ENCODE measurements at regions not wholly inside any gene's neighbourhood (a gene's known extent, or its start where the extent isn't known, plus 50 kb on each side); places are given as distances from the start of the nearest gene placed in this dataset.

DNA sequence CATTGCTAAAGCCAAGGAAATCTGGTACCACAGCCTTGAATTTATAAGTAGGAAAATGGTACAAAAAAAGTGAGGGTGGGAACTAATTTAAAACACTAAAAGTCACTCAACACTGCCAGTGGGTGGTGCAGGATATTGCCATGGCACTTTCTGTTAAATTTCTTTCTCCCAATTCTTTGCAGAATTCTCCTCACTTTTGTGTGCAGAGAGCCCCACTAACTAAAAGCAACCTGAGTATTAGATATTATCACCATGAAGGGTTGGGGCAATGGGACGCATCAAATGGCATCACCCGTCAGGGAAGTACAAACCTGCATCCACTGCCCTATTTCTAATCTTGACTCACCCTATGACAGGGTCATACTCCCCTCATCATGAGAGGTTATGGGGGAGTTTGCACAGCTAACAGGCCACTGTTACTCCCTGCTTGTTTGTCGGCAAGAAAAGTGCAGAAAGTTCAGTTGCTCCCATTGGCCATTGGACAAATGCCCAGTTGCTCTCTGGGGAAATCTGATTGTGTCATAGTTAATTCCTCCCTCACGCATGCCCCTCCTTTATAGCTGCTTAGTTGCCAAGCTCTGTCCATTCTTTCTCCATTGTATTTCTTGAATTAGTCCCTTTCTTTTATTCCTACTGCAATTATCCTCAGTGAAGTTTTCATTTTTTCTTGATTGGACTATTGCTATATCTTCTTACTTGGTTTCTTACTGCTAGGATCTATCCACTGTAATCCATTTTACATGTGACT is 93.8 kb upstream of the BLID start:
- no peaks in the 10 kb centered on the region for H3K36me3 ChIP-seq (ENCODE audit: insufficient read depth)
- H3K4me1 ChIP-seq (ENCODE audit: insufficient read depth), result no peaks in the 10 kb centered on the region
- H3K4me3 ChIP-seq (ENCODE audit: low read depth, low read length), result no peak overlapping the region
- 36% methylated on average over 4 of the region's 4 CpGs for WGBS
- no peak overlapping the region for H3K27ac ChIP-seq (ENCODE audit: low read depth)
- peak; percentile 76 for DNase-seq (ENCODE audit: extremely low spot score)

- Histone ChIP-seq H3K27ac (ENCODE audit: low read depth) (no peak overlapping the region), H3K4me1 (ENCODE audit: insufficient read depth) (no peaks in the 10 kb centered on the region), H3K36me3 (ENCODE audit: insufficient read depth) (no peaks in the 10 kb centered on the region), H3K4me3 (ENCODE audit: low read depth, low read length) (no peak overlapping the region)
- 48% methylated on average over 8 of the region's 8 CpGs for WGBS
- no peak for DNase-seq (ENCODE audit: extremely low spot score)
Observed at GRCh38 chr11:122207921-122208764, 92.1 kb upstream of the BLID start.

DNA sequence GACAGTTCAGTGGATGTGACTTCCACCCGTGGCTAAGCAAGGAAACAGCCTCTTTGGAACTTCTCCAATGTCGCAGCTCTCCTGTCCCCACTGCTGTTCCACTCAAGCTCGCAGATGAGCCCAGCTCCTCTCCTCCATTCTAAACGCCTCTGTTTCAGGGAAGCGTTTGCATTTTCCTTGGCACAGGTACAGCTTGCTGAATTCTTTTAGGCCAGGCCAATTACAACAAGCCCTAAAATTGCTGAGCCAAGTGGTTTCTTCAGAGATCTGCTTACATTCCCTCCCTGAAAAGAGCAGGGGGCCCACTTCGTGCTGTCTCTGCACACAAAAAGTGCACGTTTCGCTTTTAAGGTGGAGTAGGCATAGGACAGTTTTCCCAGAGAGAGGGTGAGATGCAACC is 91.5 kb upstream of the BLID start:
- 22% methylated on average over 8 of the region's 8 CpGs for WGBS
- no peak overlapping the region for H3K4me3 ChIP-seq (ENCODE audit: low read depth, low read length)
- no peaks in the 10 kb centered on the region for H3K4me1 ChIP-seq (ENCODE audit: insufficient read depth)
- DNase-seq (ENCODE audit: extremely low spot score), result peak; percentile 80
- H3K27ac ChIP-seq (ENCODE audit: low read depth), result no peak overlapping the region
- no peaks in the 10 kb centered on the region for H3K36me3 ChIP-seq (ENCODE audit: insufficient read depth)

DNA sequence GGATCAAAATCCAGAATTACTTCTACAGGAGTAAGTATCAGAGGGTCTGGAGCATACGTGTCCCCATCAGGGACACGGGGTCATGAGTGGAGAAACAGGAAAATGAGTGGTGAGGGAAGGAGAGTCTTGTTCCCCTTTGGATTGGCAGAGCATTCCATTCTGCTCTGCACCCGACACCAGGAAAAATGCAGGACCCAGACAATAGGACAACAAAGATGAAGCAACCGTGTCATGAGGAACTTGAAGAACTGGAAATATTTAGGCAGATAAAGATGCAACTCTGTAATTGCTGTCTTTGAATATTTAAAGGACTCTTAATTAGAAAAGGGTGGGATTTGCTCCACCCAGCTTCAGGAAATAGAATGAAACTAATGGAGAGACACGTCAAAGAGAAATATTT is 89.0 kb upstream of the BLID start:
- DNase-seq (ENCODE audit: extremely low spot score), result no peak
- 46% methylated on average over 5 of the region's 5 CpGs for WGBS
- Histone ChIP-seq H3K27ac (ENCODE audit: low read depth) (no peak overlapping the region), H3K4me1 (ENCODE audit: insufficient read depth) (no peaks in the 10 kb centered on the region), H3K36me3 (ENCODE audit: insufficient read depth) (no peaks in the 10 kb centered on the region), H3K4me3 (ENCODE audit: low read depth, low read length) (no peak overlapping the region)

- H3K27ac ChIP-seq (ENCODE audit: low read depth), result no peak overlapping the region
- H3K36me3 ChIP-seq (ENCODE audit: insufficient read depth), result no peaks in the 10 kb centered on the region
- no peak overlapping the region for H3K4me3 ChIP-seq (ENCODE audit: low read depth, low read length)
- 60% methylated on average over 5 of the region's 5 CpGs for WGBS
- no peak for DNase-seq (ENCODE audit: extremely low spot score)
- no peaks in the 10 kb centered on the region for H3K4me1 ChIP-seq (ENCODE audit: insufficient read depth)
Observed at GRCh38 chr11:122204206-122204605, 88.2 kb upstream of the BLID start.

DNA sequence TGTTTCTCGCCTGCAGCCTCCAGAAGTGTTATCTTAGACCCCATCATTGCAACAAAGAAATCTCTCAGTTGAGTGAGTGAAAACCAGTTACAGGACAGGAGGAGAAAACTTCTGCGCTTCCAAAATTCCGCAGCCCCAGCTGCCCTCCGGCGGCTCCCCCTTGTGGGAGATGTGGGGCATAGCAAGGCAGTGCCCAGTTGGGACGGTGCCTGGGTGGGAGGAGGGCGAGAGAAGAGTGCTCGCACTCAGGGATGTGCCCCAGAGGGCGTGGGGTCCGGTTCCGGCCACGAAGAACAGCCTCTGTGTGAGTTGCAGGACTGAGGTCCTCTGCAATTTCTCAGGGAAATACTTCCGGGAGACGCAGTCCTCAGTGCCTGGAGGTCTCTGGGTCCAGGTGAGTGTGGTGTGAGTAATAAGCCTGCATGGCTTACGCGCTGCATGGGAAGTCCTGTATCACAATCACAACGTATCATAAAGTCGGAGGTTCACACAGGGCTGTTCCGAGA is 87.0 kb upstream of the BLID start:
- DNase-seq (ENCODE audit: extremely low spot score), result no peak
- no peak overlapping the region for H3K27ac ChIP-seq (ENCODE audit: low read depth)
- 13% methylated on average over 19 of the region's 19 CpGs for WGBS
- H3K36me3 ChIP-seq (ENCODE audit: insufficient read depth), result no peaks in the 10 kb centered on the region
- peak overlapping the region; percentile 35 for H3K4me3 ChIP-seq (ENCODE audit: low read depth, low read length)
- H3K4me1 ChIP-seq (ENCODE audit: insufficient read depth), result no peaks in the 10 kb centered on the region

DNA sequence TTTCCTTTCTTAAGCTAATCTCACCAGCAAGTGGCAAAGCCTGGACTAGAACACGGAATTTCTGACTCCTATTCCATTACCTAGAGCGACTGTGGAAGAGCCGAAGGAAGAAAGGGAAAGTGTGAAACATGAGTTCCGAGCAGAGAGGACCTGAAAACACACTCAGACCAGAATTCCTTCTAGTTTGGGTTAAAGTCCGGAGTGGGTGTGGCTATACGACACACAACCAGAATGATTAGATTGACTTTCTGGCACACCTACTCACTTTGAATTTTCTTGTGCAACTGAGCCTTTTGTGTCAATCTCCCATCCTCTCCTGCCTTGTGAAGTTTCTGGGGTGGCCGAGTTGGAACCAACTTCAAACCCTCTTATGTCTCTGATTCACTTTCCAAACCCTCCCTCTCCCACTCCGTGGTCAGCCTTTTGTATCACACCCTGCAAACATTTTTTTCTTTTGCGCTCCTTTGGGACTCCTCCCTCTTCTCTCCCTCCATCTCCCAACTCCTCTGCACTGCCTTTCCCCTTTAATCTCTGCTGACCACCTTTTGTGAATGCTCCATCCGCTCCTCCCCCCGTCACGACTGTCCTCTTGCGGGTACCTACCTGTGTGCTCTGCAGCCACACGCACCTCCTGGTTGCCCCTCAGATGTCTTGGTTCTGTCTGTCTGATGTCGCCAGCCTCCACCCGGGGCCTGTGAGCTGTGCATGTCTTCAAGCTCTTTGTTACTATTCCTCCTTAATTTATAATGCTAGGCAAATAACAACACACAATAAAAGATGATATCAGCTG is 86.3 kb upstream of the BLID start:
- no peak for DNase-seq (ENCODE audit: extremely low spot score)
- Histone ChIP-seq H3K27ac (ENCODE audit: low read depth) (no peak overlapping the region), H3K36me3 (ENCODE audit: insufficient read depth) (no peaks in the 10 kb centered on the region), H3K4me3 (ENCODE audit: low read depth, low read length) (peak overlapping the region; percentile 35), H3K4me1 (ENCODE audit: insufficient read depth) (no peaks in the 10 kb centered on the region)
- WGBS, result 18% methylated on average over 16 of the region's 16 CpGs

GRCh38 chr11:122201106-122201505 is 85.1 kb upstream of the BLID start:
- H3K4me3 ChIP-seq (ENCODE audit: low read depth, low read length), result no peak overlapping the region
- no peaks in the 10 kb centered on the region for H3K4me1 ChIP-seq (ENCODE audit: insufficient read depth)
- H3K27ac ChIP-seq (ENCODE audit: low read depth), result no peak overlapping the region

DNA sequence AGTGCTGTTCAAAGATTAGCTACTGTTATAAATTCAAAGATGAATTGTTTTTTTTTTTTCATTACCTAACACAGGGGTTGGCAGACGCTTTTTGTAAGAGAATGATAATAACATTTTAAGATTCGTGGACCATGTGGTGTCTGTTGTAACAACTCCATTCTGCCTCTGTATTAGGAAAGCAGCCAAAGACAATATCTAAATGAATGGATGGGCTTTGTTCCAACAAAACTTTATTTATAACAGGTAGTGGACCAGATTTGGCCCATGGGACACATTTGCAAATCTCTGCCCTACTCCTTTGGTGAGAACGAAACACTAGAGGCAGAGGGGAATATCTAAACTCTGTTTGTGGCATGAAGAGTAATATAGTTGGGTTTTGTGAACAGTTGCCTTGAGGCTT is 83.6 kb upstream of the BLID start:
- H3K36me3 ChIP-seq (ENCODE audit: insufficient read depth), result no peaks in the 10 kb centered on the region
- H3K27ac ChIP-seq (ENCODE audit: low read depth), result no peak overlapping the region
- H3K4me3 ChIP-seq (ENCODE audit: low read depth, low read length), result no peak overlapping the region
- no peak for DNase-seq (ENCODE audit: extremely low spot score)
- 57% methylated on average over 3 of the region's 3 CpGs for WGBS
- no peaks in the 10 kb centered on the region for H3K4me1 ChIP-seq (ENCODE audit: insufficient read depth)

More at GRCh38 chr11:122201106-122201505, 85.1 kb upstream of the BLID start:
- no peaks in the 10 kb centered on the region for H3K36me3 ChIP-seq (ENCODE audit: insufficient read depth)
- 70% methylated on average over 4 of the region's 4 CpGs for WGBS
- no peak for DNase-seq (ENCODE audit: extremely low spot score)

DNA sequence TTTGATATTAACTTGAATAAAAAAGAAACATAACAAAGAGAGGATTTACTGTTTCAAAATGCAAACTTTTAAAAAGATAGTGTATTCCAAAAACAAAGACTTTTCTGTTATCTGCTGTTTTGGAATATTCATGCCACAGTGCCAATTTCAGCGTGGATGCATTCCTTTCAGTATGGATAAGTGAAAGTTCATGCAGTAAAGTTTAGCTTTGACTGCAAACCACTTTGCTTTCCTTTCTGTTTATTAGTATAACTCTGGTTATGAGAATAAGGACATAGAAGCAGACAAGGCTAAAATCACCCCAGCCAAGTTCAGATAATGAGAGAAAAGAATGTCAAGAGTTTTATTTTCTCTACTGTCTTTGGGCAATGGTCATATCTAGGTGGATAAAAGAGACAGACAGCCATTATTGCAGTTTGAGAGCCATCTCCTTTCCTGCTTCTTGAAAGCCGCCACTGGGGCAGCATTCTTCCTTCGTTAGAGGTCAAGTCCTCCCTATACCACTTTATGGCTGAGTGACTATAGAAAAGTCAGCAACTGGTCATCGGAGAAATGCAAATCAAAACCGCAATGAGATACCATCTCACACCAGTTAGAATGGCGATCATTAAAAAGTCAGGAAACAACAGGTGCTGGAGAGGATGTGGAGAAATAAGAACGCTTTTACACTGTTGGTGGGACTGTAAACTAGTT is 82.4 kb upstream of the BLID start:
- Histone ChIP-seq H3K4me1 (ENCODE audit: insufficient read depth) (no peaks in the 10 kb centered on the region), H3K4me3 (ENCODE audit: low read depth, low read length) (no peak overlapping the region), H3K27ac (ENCODE audit: low read depth) (no peak overlapping the region), H3K36me3 (ENCODE audit: insufficient read depth) (no peaks in the 10 kb centered on the region)
- WGBS, result 79% methylated on average over 7 of the region's 7 CpGs
- no peak for DNase-seq (ENCODE audit: extremely low spot score)

- DNase-seq (ENCODE audit: extremely low spot score), result no peak
- Histone ChIP-seq H3K4me3 (ENCODE audit: low read depth, low read length) (no peak overlapping the region), H3K4me1 (ENCODE audit: insufficient read depth) (no peaks in the 10 kb centered on the region), H3K36me3 (ENCODE audit: insufficient read depth) (no peaks in the 10 kb centered on the region), H3K27ac (ENCODE audit: low read depth) (peak overlapping the region; percentile 70)
- 77% methylated on average over 11 of the region's 11 CpGs for WGBS
Observed at GRCh38 chr11:122197066-122197987, 81.3 kb upstream of the BLID start.

- no peaks in the 10 kb centered on the region for H3K36me3 ChIP-seq (ENCODE audit: insufficient read depth)
- WGBS, result 80% methylated on average over 3 of the region's 3 CpGs
- no peak overlapping the region for H3K27ac ChIP-seq (ENCODE audit: low read depth)
- no peak for DNase-seq (ENCODE audit: extremely low spot score)
- H3K4me3 ChIP-seq (ENCODE audit: low read depth, low read length), result no peak overlapping the region
- no peaks in the 10 kb centered on the region for H3K4me1 ChIP-seq (ENCODE audit: insufficient read depth)
Observed at GRCh38 chr11:122195790-122196189, 79.8 kb upstream of the BLID start.

Measured in urinary bladder (tissue), 3 donors.